Epithelial cell of esophagus (primary cell): ENCODE measurements at regions not wholly inside any gene's neighbourhood (a gene's known extent, or its start where the extent isn't known, plus 50 kb on each side); places are given as distances from the start of the nearest gene placed in this dataset.
A peak's percentile ranks its signal among the peaks of the same experiment; 100 is the strongest.

Experiments used
- DNase-seq: peaks from one replicate; pipeline ENCODE4 v3.0.0; 2010; ENCODE audit warnings: low read depth
- H3K4me3 ChIP-seq: 2 replicates; pipeline ENCODE4 v1.5.1; 2011; ENCODE audit warnings: mild to moderate bottlenecking, low read length, control low read depth
- TF ChIP-seq, protein P1 (sequence below): IDR thresholded peaks from 2 replicates; pipeline ENCODE4 v1.5.1; 2011; ENCODE audit warnings: low read depth, mild to moderate bottlenecking, low read length, control low read depth, inconsistent platforms; ENCODE audit not compliant: insufficient read depth; ENCODE audit errors: missing control alignments

DNA sequence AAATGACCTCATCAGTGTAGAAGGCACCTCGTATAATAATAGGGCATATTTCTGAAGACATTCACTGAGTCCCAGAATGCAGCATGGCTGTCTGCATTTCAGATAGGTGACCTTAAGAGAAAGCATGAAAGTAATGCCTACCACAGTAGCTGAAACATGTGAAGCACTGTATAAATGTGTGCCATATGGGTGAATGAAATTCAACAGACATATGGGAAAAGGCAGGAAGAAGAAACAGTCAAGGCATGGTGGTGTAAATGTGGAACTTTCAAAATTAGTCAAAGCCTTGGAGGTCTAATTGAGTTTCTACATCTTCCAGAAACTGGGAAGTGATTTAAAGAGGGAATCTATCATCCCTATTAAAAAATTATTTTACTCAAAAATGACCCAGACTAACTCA, 698.2 kb upstream of the GOT2 start:
- TF ChIP-seq, protein P1, sequence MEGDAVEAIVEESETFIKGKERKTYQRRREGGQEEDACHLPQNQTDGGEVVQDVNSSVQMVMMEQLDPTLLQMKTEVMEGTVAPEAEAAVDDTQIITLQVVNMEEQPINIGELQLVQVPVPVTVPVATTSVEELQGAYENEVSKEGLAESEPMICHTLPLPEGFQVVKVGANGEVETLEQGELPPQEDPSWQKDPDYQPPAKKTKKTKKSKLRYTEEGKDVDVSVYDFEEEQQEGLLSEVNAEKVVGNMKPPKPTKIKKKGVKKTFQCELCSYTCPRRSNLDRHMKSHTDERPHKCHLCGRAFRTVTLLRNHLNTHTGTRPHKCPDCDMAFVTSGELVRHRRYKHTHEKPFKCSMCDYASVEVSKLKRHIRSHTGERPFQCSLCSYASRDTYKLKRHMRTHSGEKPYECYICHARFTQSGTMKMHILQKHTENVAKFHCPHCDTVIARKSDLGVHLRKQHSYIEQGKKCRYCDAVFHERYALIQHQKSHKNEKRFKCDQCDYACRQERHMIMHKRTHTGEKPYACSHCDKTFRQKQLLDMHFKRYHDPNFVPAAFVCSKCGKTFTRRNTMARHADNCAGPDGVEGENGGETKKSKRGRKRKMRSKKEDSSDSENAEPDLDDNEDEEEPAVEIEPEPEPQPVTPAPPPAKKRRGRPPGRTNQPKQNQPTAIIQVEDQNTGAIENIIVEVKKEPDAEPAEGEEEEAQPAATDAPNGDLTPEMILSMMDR: no peak
- no peak for DNase-seq
- no peak overlapping the region for H3K4me3 ChIP-seq

DNA sequence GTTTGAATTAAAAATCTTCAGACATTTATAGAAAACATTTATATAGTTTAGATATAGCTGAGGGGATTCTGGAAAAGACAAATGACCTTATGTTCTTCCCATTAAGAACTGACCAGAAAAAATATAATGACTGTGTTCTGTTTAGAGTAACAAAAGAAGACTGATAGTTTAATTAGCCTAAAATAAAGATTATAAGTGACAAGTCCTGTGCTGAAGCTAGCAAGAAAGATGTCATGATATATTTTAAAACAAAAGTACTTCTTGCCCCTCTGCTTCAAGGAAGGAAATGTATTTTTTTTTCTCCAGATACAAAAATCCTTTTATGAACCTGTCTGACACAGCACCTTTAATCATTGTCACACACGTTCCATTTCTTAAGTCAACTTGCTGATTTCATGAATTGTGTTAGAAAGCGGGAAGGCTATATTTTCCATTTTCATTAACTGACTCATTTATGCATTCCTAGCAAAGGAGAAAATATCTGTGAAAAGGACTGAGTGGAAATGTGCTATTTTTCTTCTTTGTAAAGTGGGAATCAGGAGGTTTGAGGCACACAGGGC, 690.7 kb upstream of the GOT2 start:
- H3K4me3 ChIP-seq: no peak overlapping the region
- DNase-seq: no peak
- TF ChIP-seq, protein P1: no peak

DNA sequence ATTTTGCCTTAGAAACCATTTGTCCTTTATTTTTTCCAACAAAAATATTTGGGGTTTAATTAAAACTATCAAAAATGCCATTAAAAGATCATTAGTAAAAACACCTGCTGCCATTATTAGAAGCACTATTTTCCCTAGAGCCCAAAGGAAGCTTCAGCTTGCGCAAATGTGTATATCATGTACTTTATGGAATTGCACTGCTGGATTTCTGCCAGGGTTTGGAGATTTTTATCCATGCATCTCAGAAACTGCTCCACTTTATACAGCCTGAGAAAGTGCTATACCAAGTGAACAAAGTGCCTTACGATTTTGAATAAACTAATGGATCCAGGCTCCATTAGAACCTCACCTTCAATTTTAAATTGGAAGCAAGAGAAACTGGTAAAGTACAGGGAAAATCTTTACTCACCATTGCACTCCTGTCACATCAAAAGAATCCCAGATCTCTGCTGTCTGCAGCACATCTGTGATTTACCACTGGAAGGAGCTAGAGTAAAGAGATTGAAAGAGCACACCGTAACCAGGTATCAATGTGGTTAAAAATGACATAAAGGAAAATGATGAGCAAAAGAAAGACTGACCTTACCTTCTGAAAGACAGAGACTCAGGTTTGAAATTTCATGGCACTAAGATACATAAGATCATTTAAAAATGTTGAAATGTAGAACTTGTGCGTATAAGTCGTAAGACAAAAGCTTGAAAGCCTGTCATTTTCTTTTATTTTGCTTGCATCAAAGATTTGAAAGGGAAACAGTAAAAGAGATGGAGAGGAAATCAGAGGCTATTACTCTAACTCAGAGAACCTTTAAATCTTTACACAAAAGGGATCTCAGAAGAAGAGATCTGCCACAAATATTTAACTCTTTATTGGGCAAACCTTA, 678.1 kb upstream of the GOT2 start:
- no peak overlapping the region for H3K4me3 ChIP-seq
- peak; percentile 46 for DNase-seq
- TF ChIP-seq, protein P1: peak; percentile 64

DNA sequence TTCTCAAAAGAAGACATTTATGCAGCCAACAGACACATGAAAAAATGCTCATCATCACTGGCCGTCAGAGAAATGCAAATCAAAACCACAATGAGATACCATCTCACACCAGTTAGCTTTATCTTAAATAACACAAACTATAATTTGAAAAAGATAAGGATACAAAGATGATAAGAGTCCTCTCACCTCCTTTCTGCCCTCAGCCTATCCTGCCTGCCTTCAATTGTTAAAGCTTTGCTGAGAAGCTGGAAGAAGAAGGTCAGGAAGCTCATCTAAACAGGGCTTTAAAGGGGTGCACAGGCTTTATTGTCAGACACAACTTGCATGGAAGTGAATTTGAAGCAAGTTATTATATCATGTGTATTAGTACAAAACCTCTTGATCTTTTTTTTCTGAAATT, 676.3 kb upstream of the GOT2 start:
- TF ChIP-seq, protein P1: no peak
- no peak overlapping the region for H3K4me3 ChIP-seq
- DNase-seq: no peak

DNA sequence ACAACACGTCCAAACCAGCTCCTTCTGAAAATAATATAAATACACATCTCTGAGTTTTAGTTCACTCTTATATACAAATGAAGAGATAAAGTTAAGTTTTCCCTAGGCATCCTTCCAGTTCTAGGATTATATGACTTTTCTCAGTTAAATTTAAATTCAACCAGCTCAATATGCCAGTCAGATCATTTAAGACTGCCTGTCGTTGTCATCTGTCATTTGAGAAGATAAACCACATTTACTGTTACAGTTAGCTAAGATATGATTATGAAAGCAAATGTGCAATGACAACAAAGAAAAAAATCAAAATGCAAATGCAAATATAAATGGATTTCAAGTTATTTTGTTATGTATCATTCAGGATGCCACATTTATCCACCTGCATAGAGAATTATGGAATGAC, 671.7 kb upstream of the GOT2 start:
- no peak overlapping the region for H3K4me3 ChIP-seq
- TF ChIP-seq, protein P1: no peak
- DNase-seq: no peak

DNA sequence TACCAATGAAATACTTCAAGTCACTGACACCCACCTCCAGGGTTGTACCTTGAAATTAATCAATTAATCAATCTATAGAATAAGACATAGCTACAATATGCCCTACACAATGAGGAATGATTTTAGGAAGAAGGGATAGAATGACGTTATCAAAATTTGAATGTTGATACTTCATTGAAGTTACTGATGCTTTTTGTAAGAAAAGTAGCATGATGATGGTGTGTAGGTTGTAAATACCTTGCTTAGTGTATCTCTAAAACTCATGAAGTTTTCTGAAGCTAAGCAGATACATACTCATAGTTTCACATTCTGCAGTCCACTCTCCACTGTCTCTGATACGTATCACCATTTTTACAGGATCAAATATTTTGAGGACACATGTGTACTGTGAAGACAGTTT, 670.4 kb upstream of the GOT2 start:
- TF ChIP-seq, protein P1: no peak
- no peak for DNase-seq
- H3K4me3 ChIP-seq: no peak overlapping the region
